ENCODE measurements at regions not wholly inside any gene's neighbourhood (a gene's known extent, or its start where the extent isn't known, plus 50 kb on each side); places are given as distances from the start of the nearest gene placed in this dataset.
"Not testable (repeated sequence)": the region's sequence is repeated elsewhere in the genome, so short reads cannot be mapped to it uniquely, and the experiment has no call there.

DNA sequence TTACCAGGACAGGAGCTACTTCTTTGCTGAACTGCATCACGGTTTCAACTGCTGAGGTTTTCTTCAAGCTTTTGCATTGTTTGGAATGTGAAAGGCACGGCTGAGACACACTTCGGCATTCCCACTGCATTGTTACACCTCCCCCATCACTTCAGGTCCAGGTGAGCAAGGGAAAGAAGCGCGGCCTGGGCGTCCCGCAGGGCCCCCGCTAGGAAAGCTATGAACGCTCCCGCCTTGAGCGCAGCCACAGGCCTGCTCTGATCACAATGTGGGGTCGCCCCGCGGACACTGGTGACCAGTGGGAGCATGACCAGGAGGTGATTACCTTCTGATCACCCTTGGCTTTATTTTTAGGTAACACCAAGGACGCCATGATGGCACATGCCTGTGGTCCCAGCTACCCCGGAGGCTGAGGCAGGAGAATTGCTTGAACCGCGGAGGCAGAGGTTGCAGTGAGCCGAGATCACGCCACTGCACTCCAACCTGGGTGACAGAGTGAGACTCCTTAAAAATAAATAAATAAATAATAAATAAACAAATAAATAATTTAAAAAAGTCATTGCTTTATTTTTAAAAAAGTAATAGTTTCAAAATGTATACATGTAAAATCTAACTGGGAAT lies 82.2 kb upstream of the ANTXRL start:
- DNase-seq, result not testable (repeated sequence)

DNA sequence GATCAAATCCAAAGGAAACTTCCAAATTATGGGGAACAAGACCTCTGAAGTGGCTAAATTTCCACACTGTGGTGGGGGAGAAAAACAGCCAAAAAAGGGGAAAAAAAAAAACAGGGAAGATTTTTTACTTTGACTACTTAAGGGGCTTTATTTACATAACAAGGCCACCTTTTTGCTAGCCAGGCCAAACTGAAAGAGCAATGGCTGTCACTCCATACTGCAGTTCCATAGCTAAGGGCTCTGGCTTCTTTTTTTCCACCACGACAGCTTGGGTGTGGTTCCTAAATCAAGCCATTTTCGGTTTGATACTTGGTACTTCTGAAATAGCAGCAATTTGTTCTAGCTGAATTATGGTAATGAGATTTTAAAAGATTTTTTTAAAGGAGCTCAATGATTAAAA lies 76.4 kb upstream of the ANTXRL start:
- not testable (repeated sequence) for DNase-seq

GRCh38 chr10:46215426-46215825 lies 71.4 kb upstream of the ANTXRL start:
- DNase-seq, result no peak

GRCh38 chr10:46216003-46216634 lies 70.7 kb upstream of the ANTXRL start:
- no peak for DNase-seq

DNA sequence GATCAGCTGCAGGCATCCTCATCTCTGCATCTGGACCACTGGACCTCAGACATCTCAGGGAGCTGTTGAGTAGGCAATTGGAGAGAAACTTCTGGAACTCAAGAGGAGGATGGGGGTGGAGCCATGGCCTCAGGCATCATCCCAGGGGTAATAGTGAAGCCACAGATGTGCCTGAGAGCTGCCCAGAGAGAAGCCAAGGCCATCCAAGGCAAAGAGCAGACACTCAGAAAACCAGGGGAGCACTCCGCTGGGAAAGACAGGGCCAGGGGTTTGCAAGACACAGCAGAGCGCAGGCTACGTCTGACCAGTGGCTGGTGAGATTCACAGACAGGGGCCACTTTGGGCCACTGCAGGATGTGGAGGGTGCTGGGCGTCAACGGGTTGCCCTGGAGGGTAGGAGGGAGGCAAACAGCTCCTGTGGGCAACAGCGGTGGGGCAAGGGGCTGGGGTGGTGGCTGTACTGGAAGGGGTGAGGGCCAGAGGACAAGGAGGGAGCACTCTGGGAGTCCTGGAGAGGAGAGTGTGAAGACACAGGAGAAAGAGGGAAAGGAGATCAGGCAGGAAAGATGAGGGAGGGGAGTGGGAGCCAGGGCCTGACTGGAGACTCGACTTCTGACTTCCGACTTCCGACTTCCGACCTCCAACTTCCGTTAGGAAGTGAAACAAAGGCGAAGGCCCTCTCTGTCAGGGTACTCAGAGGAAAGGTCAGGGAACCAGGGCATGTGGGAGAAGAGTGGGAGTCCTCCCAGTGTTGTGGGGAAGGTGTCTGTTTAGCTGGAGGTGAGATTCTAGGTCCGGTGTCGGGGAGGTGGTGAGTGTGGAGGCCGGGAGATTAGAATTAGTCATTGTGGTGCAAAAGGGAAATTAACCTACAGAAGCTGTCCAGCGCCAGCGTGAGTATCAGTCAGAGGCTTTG lies 69.7 kb upstream of the ANTXRL start:
- DNase-seq, result no peak

- DNase-seq, result no peak
Observed at GRCh38 chr10:46217752-46218453, 68.9 kb upstream of the ANTXRL start.

DNA sequence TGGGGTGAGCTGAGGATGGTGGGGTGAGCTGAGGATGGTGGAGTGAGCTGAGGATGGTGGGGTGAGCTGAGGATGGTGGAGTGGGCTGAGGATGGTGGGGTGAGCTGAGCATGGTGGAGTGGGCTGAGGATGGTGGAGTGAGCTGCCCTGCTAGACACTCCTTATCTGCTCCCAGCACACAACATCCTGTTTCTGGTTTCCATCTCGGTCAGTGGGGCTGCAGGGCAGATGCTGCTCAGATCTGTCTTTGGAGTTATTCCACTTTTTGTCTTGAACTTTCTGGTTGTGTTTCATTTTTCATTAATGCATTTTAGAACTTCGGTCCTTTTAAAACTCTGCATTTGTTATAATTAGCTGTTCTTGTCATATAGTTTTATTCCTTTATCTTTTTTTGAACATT lies 67.9 kb upstream of the ANTXRL start:
- no peak for DNase-seq

- not testable (repeated sequence) for DNase-seq
Observed at GRCh38 chr10:46219431-46219990, 67.3 kb upstream of the ANTXRL start.

- no peak for DNase-seq
Observed at GRCh38 chr10:46220187-46220586, 66.6 kb upstream of the ANTXRL start.

DNA sequence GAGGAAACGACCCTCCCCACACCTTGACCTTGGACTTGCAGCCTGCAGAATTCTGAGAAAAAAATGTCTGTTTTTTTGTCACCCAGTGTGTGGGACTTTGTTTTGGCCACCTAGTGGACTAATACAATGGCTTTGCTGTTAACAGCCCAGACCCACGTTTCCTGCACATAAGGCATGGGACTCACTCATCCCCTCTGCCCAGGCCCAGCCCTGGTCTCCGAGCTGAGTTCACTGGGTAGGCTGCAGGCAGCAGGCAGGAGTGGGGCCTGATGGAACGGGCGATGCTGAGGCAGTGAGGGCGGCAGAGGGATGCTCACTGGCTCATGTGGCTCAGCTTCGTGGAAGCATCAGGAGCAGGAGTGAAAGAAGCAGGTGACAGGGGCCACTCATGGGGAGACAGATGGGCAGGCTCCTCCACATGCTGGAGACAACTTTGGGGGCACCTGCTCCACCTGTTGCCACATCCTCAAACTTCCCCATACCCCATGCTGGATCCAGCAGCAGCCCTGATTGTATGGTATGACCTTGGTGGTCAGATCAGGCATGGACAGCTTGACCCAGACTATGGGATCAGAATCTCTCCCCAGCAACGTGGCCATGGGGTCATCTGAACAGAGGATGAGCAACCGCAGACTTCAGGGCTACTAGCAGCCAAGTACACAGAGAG lies 65.8 kb upstream of the ANTXRL start:
- DNase-seq, result no peak

DNA sequence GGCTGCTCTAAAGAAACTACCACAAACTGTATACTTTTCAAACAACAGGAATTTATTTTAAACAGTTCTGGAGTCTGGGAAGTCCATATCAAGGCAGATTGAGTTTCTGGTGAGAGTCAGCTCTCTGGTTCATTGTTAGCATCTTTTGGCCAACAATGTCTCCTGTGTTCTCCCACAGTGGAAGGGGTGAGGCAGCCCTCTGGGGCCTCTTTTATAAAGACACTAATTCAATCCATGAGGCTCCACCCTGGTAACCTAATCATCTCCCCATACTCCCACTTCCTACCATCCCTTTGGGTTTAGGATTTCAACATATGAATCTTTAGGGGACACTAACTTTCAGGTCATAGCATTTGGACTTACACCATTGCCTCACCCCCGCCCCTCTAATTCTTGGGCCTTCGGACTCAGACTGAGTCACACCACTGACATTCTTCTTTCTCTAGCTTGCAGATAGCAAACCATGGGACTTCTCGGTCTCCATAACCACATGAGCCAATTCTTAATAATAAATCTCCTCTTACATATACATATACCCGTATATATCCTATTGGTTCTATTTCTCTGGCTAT lies 64.3 kb upstream of the ANTXRL start:
- peak; percentile 15 for DNase-seq

DNA sequence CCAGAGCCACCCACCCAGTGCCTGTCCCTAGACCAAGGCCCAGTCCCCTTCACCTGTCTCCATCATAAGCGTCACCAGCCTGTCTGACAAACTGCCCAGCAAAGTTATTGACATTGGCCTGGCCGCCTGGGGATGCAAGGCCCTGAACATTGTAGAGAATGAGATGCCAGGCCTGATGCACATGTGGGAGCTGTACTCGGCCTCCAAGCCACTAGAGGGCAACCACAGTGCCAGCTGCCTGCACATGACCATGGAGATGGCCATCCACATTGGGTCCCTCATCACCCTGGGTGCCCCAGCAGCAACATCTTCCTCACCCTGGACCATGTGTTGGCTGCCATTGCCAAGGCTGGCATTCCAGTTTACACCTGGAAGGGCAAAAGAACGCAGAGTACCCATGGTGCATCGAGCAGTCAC lies 63.7 kb upstream of the ANTXRL start:
- DNase-seq, result no peak

GRCh38 chr10:46223626-46224413 lies 63.0 kb upstream of the ANTXRL start:
- no peak for DNase-seq

- DNase-seq, result no peak
Observed at GRCh38 chr10:46224414-46224682, 62.4 kb upstream of the ANTXRL start.

DNA sequence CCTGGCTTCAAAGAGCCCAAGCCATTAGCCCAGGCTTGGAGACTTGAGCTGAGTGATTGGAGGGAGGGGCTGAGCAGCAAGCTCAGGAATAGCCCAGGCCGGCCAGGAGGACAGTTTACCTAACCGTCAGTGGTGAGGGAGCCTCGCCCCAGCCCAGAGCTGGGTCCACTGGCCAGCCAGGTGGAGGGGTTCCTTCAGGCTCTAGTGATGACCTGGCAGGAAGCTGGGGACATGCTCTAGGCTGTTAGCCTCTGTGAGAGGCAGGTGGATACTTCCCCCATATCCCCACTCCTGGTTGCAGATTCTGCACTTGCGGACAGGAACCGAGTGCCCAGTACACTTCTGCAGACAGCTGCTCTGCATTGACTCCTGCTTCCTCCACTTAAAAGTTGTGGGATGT lies 61.2 kb upstream of the ANTXRL start:
- DNase-seq, result no peak

- no peak for DNase-seq
Observed at GRCh38 chr10:46226232-46226631, 60.6 kb upstream of the ANTXRL start.

GRCh38 chr10:46226900-46227558 lies 59.8 kb upstream of the ANTXRL start:
- DNase-seq, result no peak

- no peak for DNase-seq
Observed at GRCh38 chr10:46227571-46227935, 59.2 kb upstream of the ANTXRL start.

DNA sequence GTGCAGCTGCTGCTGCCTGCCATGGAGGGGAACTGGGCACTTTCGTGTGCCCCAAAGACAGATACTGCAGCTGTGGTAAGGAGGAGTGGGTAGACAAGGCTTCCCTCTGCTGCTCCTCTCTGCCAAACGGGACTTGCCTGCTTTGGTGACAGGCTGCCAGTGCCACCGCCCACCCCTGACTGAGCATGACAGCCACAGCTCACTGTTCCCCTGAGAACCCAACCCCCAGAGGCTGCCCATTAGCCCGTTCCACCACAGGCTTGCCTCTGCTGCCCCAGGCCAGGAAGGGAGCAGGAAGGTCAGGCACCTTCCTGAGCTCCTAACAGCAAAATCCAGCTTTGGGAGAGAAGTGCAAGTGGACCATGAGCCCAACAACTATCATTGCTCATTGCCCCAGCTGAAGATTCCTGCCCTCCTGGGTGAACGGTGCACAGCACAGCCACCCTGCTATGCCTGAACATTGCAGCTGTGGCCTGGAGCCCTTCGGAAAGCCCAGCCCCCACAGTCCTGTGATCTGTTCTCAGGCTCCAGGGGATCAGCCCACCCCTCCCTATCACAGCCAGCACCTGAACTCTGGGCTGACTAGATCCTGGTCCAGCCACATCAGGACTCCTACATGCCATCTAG lies 58.7 kb upstream of the ANTXRL start:
- DNase-seq, result no peak

DNA sequence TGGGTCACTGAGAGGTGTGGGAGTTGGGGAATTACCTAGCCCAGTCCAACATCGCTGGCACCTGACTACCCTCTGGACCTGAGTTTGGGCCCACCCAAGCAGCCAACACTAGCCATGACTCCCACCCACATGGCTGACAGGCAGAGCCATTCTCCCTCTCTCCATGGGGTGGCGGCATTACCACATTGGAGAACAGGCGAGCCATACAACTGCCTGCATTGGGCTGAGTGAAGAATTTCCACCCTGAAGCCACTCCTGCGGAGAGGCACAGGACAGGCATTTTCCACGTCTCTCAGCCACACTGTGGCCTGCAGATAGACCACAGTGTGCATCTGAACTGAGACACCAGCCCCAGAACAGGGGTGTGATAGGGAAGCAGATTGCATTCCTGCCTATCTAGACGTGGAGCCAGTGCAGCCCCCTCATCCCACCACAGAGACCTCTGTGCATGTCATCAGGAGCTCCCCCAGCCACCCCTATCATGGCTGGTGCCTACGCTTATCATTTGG lies 58.2 kb upstream of the ANTXRL start:
- DNase-seq, result peak; percentile 70

Measured in EL (cell line).